ENCODE measurements at regions not wholly inside any gene's neighbourhood (a gene's known extent, or its start where the extent isn't known, plus 50 kb on each side); places are given as distances from the start of the nearest gene placed in this dataset.
A peak's percentile ranks its signal among the peaks of the same experiment; 100 is the strongest.

DNA sequence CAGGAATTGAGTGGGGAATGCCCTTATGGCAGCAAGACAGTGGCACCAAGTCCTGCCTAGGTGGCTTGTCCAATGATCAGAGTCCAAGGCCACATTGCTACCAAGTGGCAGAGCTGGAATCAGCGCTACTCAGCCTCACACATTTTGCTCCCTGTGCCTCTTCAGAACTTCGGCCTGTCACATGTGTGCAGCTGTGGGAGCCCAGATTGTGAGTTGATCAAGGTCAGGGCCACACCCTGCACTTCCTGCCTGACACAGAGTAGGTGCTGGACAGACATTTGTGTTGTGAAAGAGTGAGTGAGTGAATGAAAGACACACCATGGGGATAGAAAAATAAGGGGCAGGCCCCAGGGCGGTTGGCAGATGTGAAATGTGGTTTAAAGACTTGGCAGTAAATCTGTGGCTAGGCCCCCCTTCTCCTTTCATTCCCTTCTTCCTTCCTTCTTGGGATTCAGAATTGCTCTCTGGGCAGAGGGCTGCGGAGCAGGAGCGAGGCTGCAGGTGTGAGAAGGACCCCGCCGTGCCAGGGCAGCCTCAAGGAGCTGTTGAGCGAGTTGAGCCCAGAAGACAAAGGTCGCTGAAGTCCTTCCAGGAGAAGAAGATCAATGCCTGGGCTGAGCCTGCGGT is 83.5 kb downstream of the SLC25A47 start (continued):
- TF ChIP-seq LEF1 (IDR thresholded peaks at IDR 0.05) (no peak), NCOA6 (IDR thresholded peaks at IDR 0.05) (no peak), MYNN (IDR thresholded peaks at IDR 0.05) (peak; percentile 16; the same call in 1 of the 2 replicates), MYNN (CRISPR knock-in tag; IDR thresholded peaks at IDR 0.05) (no peak), ZNF584 (CRISPR knock-in tag; IDR thresholded peaks at IDR 0.05; ENCODE audit: low read depth) (peak; percentile 60; the same call in 1 of the 2 replicates), ZBTB9 (CRISPR knock-in tag; IDR thresholded peaks at IDR 0.05) (no peak), XRCC5 (IDR thresholded peaks at IDR 0.05; ENCODE audit: low read depth, low read length) (no peak), ZNF780A (CRISPR knock-in tag; IDR thresholded peaks at IDR 0.05) (no peak), ZNF507 (tag; conservative IDR thresholded peaks at IDR 0.05) (no peak), SMC3 (conservative IDR thresholded peaks at IDR 0.05; ENCODE audit: insufficient read depth, low read depth, low read length) (no peak), MCM5 (IDR thresholded peaks at IDR 0.05; ENCODE audit: low read depth) (no peak), SREBF1 (IDR thresholded peaks at IDR 0.05; ENCODE audit: borderline replicate concordance, low read depth, low read length) (no peak), CCAR2 (IDR thresholded peaks at IDR 0.05; ENCODE audit: low read depth, low read length) (no peak), ZNF143 (CRISPR knock-in tag; IDR thresholded peaks at IDR 0.05) (no peak), UBTF (IDR thresholded peaks at IDR 0.05; ENCODE audit: borderline replicate concordance in 1 of 2, low read depth in 2 of 2, low read length in 2 of 2) (no peak), SAP30 (IDR thresholded peaks at IDR 0.05; ENCODE audit: borderline replicate concordance, insufficient read depth, low read depth, low read length, poor library complexity, severe bottlenecking) (no peak), POLR2AphosphoS5 (IDR thresholded peaks at IDR 0.05; ENCODE audit: control insufficient read depth, insufficient read depth, low read depth, low read length) (0 out of 2 replicates have a peak, but pooled peaks have one; percentile 30), THRAP3 (IDR thresholded peaks at IDR 0.05; ENCODE audit: borderline replicate concordance) (no peak), ARID4B (CRISPR knock-in tag; IDR thresholded peaks at IDR 0.05) (no peak), ZC3H4 (CRISPR knock-in tag; IDR thresholded peaks at IDR 0.05; ENCODE audit: borderline replicate concordance) (no peak), SMARCA4 (IDR thresholded peaks at IDR 0.05) (peak; percentile 47; the same call in 1 of the 2 replicates), ZNF253 (CRISPR knock-in tag; conservative IDR thresholded peaks at IDR 0.05) (no peak), POLR2A (conservative IDR thresholded peaks at IDR 0.05) (no peak)
